Endothelial cell of umbilical vein (primary cell): ENCODE measurements at regions not wholly inside any gene's neighbourhood (a gene's known extent, or its start where the extent isn't known, plus 50 kb on each side); places are given as distances from the start of the nearest gene placed in this dataset.

Experiments used
- CTCF ChIP-seq, 2 donors: IDR thresholded peaks; 1 replicate in 1 of 2; 2 replicates in 1 of 2; pipeline ENCODE4 v1.5.1; 2011; ENCODE audit warnings: low read length in 2 of 2, mild to moderate bottlenecking in 2 of 2, moderate library complexity in 2 of 2, control low read depth in 1 of 2, inconsistent platforms in 1 of 2, low read depth in 1 of 2; ENCODE audit not compliant: insufficient read depth in 1 of 2; ENCODE audit errors: extremely low read depth in 1 of 2
- EZH2 ChIP-seq: IDR thresholded peaks from 2 replicates; pipeline ENCODE4 v1.6.1; 2012; ENCODE audit warnings: borderline replicate concordance, low read depth, mild to moderate bottlenecking, moderate library complexity, low read length, inconsistent platforms; ENCODE audit not compliant: severe bottlenecking
- FOS ChIP-seq: IDR thresholded peaks from 2 replicates; pipeline ENCODE4 v1.6.1; 2011; ENCODE audit warnings: mild to moderate bottlenecking, low read length, moderate library complexity, borderline replicate concordance; ENCODE audit not compliant: insufficient read depth
- JUN ChIP-seq: IDR thresholded peaks from 2 replicates; pipeline ENCODE4 v1.6.1; 2011; ENCODE audit warnings: borderline replicate concordance, low read depth; ENCODE audit not compliant: insufficient read length, insufficient read depth
- MAX ChIP-seq: IDR thresholded peaks from 2 replicates; pipeline ENCODE4 v1.6.1; 2011; ENCODE audit not compliant: insufficient read depth, insufficient read length
- MYC ChIP-seq: IDR thresholded peaks from one replicate; pipeline ENCODE4 v1.6.1; 2011; ENCODE audit warnings: mild to moderate bottlenecking, low read depth, low read length
- POLR2A ChIP-seq: IDR thresholded peaks from 2 replicates; pipeline ENCODE4 v1.6.1; 2012; ENCODE audit warnings: low read depth, mild to moderate bottlenecking, control low read depth, low read length

GRCh38 chr3:42027571-42027970 is 63.6 kb upstream of the TRAK1 start:
- TF ChIP-seq CTCF (IDR thresholded peaks at IDR 0.05; ENCODE audit: extremely low read depth in 1 of 2, insufficient read depth in 1 of 2, low read depth in 1 of 2, low read length in 2 of 2) (no peak), JUN (no peak), POLR2A (no peak), MAX (no peak), EZH2 (no peak), MYC (no peak), FOS (no peak)
